Activated CD8-positive, alpha-beta memory T cell treated with anti-CD3 and anti-CD28 coated beads, Interleukin-2, amount 50 U/mL, for 1 hour (primary cell): ENCODE measurements at regions not wholly inside any gene's neighbourhood (a gene's known extent, or its start where the extent isn't known, plus 50 kb on each side); places are given as distances from the start of the nearest gene placed in this dataset.

Source experiments
- DNase-seq: peaks from one replicate; pipeline ENCODE4 v3.0.0-alpha.2; 2020; ENCODE audit errors: extremely low read depth

- no peak for DNase-seq
Measured at GRCh38 chr2:198220763-198221610, 416.6 kb downstream of the PLCL1 start.

GRCh38 chr2:198219292-198219691 lies 414.9 kb downstream of the PLCL1 start:
- no peak for DNase-seq

- DNase-seq: no peak
Measured at GRCh38 chr2:198214114-198214596, 409.8 kb downstream of the PLCL1 start.

- DNase-seq: no peak
Measured at GRCh38 chr2:198213253-198213652, 408.9 kb downstream of the PLCL1 start.

GRCh38 chr2:198211706-198212105 lies 407.3 kb downstream of the PLCL1 start:
- DNase-seq: no peak

- no peak for DNase-seq
Measured at GRCh38 chr2:198203336-198204069, 399.1 kb downstream of the PLCL1 start.
